K562 (cell line): ENCODE measurements at regions not wholly inside any gene's neighbourhood (a gene's known extent, or its start where the extent isn't known, plus 50 kb on each side); places are given as distances from the start of the nearest gene placed in this dataset.

Experiments
- ATAC-seq: fragments of 200-7000 bp; cut with Tn5 transposase; 3 replicates; pipeline ENCODE4 v1.9.1; 2020; ENCODE audit warnings: moderate library complexity
- BruUV-seq: library from RNA; stranded (reverse); fragments of 400-500 nt; replicated peaks from 2 replicates; lab custom pipeline; 2021; lab: Mats Ljungman, UMichigan
- CTCF ChIA-PET: fragments of 300-600 bp; formaldehyde crosslinking; extraction: SDS; loops from one replicate; lab custom pipeline; 2021; ENCODE audit warnings: low intra/inter-chr PET ratio; lab: Yijun Ruan, JAX
- POLR2A ChIA-PET: fragments of 300-600, 350-650 bp; sonication (Branson Sonifier 250); formaldehyde crosslinking; extraction: SDS; loops from one replicate; lab custom pipeline; 2021; ENCODE audit warnings: antibody characterized with exemption, inconsistent platforms; lab: Yijun Ruan, JAX
- DNase-seq, 4 experiments: peaks; one replicate each; pipeline versions ENCODE4 v3.0.0 to v3.0.0-alpha.2; 2011 to 2018; ENCODE audit warnings: low spot score in 3 of 4, mixed read lengths in 3 of 4; ENCODE audit errors: extremely low read depth in 1 of 4
- FAIRE-seq: peaks from 2 replicates; lab custom pipeline; 2011; peaks lifted over from hg19 to GRCh38; lab: Jason Lieb, UNC
- H2AFZ ChIP-seq: 2 replicates; pipeline ENCODE4 v1.6.0; 2011; ENCODE audit warnings: low read depth, low read length, control low read depth, inconsistent platforms
- H3K27ac ChIP-seq: fragments of 200-600 bp; 3 replicates; pipeline ENCODE4 v1.8.0; 2011; ENCODE audit warnings: low read depth, mild to moderate bottlenecking, control low read depth, inconsistent platforms, low read length, moderate library complexity, mixed read lengths; ENCODE audit errors: extremely low read depth
- H3K27me3 ChIP-seq, 2 experiments: fragments of 300-600 bp in 1 of 2; 2 replicates in 1 of 2; 3 replicates in 1 of 2; pipeline versions ENCODE4 v1.6.0 to v1.8.0; 2011; ENCODE audit warnings: inconsistent platforms in 2 of 2, low read length in 2 of 2, mild to moderate bottlenecking in 1 of 2, mixed read lengths in 1 of 2, moderate library complexity in 1 of 2; ENCODE audit not compliant: control insufficient read depth in 2 of 2, insufficient read depth in 2 of 2
- H3K36me3 ChIP-seq: fragments of 300-600 bp; 3 replicates; pipeline ENCODE4 v1.8.0; 2011; ENCODE audit warnings: mild to moderate bottlenecking, low read length, inconsistent platforms; ENCODE audit not compliant: control insufficient read depth, insufficient read depth
- H3K4me1 ChIP-seq, 2 experiments: fragments of 200-600 bp in 1 of 2; replicated peaks in 1 of 2; 2 replicates in 1 of 2; 3 replicates in 1 of 2; pipeline versions ENCODE4 v1.5.1 to v1.8.0; 2011; ENCODE audit warnings: inconsistent platforms in 2 of 2, low read length in 2 of 2, mild to moderate bottlenecking in 1 of 2, mixed read lengths in 1 of 2, moderate library complexity in 1 of 2; ENCODE audit not compliant: control insufficient read depth in 2 of 2, insufficient read depth in 2 of 2
- H3K4me2 ChIP-seq: 2 replicates; pipeline ENCODE4 v1.6.1; 2011; ENCODE audit warnings: low read length, control low read depth, inconsistent platforms, mixed read lengths; ENCODE audit not compliant: insufficient read depth
- H3K4me3 ChIP-seq: fragments of 200-600 bp; sonication (generic), shearing (Covaris generic); 2 replicates; pipeline ENCODE4 v1.5.1; 2016; ENCODE audit warnings: control low read depth, inconsistent platforms
- H3K79me2 ChIP-seq: fragments of 200-600 bp; 3 replicates; pipeline ENCODE4 v1.8.0; 2011; ENCODE audit warnings: low read length, inconsistent platforms; ENCODE audit not compliant: control insufficient read depth, insufficient read depth
- H3K9ac ChIP-seq, 2 experiments: 2 replicates each; pipeline versions ENCODE4 v1.6.0 to v1.6.1; 2011; ENCODE audit warnings: low read depth in 2 of 2, low read length in 2 of 2, control low read depth in 1 of 2, inconsistent platforms in 1 of 2, mild to moderate bottlenecking in 1 of 2, mixed read lengths in 1 of 2; ENCODE audit not compliant: insufficient read depth in 1 of 2
- H3K9me1 ChIP-seq: one replicate; pipeline ENCODE4 v1.6.0; 2011; ENCODE audit warnings: inconsistent platforms, mild to moderate bottlenecking, low read length, moderate library complexity; ENCODE audit not compliant: control insufficient read depth, insufficient read depth
- H3K9me3 ChIP-seq: replicated peaks from 2 replicates; pipeline ENCODE4 v1.5.1; 2011; ENCODE audit warnings: low read depth, low read length, inconsistent platforms; ENCODE audit not compliant: control insufficient read depth, insufficient read depth
- H4K20me1 ChIP-seq: replicated peaks from 2 replicates; pipeline ENCODE4 v1.6.1; 2011; ENCODE audit warnings: low read length, inconsistent platforms, mixed read lengths; ENCODE audit not compliant: control insufficient read depth, insufficient read depth
- ARHGAP35 ChIP-seq: fragments of 450-650 bp; IDR thresholded peaks from 2 replicates; pipeline ENCODE4 v1.6.1; 2018; ENCODE audit not compliant: partially characterized antibody
- HDGF ChIP-seq: fragments of 450-650 bp; IDR thresholded peaks from 2 replicates; pipeline ENCODE4 v1.6.1; 2016
- KLF1 ChIP-seq: fragments of 450-650 bp; IDR thresholded peaks from 2 replicates; pipeline ENCODE4 v1.6.1; 2016; ENCODE audit warnings: missing genetic modification characterization, missing compliant biosample characterization
- NCOA1 ChIP-seq: fragments of 450-650 bp; IDR thresholded peaks from 2 replicates; pipeline ENCODE4 v1.6.1; 2016; ENCODE audit warnings: low read depth
- SUPT5H ChIP-seq: fragments of 450-650 bp; IDR thresholded peaks from 2 replicates; pipeline ENCODE4 v1.6.1; 2016
- TOE1 ChIP-seq, 2 experiments: fragments of 450-650 bp in 1 of 2; sonication (generic) in 1 of 2; formaldehyde crosslinking in 1 of 2; IDR thresholded peaks; 2 replicates each; pipeline versions ENCODE4 v1.7.1 to v1.8.0; 2016 to 2022; ENCODE audit warnings: borderline replicate concordance in 2 of 2, mild to moderate bottlenecking in 2 of 2, antibody characterized with exemption in 1 of 2, inconsistent platforms in 1 of 2, low read depth in 1 of 2, missing genetic modification reagents in 1 of 2, moderate library complexity in 1 of 2
- ZHX1 ChIP-seq: fragments of 150-350 bp; conservative IDR thresholded peaks from 2 replicates; pipeline ENCODE4 v1.6.1; 2014; ENCODE audit warnings: low read length
- ZNF146 ChIP-seq: IDR thresholded peaks from one replicate; pipeline ENCODE4 v1.6.1; 2018; ENCODE audit warnings: missing compliant biosample characterization; ENCODE audit not compliant: unreplicated experiment
- ZNF316 ChIP-seq: fragments of 450-650 bp; IDR thresholded peaks from 2 replicates; pipeline ENCODE4 v1.6.1; 2016
- ZNF830 ChIP-seq: fragments of 250-450 bp; sonication (Bioruptor Pico); IDR thresholded peaks from 2 replicates; pipeline ENCODE4 v1.5.0; 2021; ENCODE audit warnings: mild to moderate bottlenecking
- ZZZ3 ChIP-seq: fragments of 450-650 bp; IDR thresholded peaks from 2 replicates; pipeline ENCODE4 v1.6.1; 2016; ENCODE audit warnings: antibody characterized with exemption, mild to moderate bottlenecking, moderate library complexity
- WGBS: fragments of 100-300 bp; shearing (Covaris generic); methylation state at CpG from one replicate; pipeline ENCODE4 v1.1.6; 2016; ENCODE audit warnings: low coverage, mixed read lengths; ENCODE audit not compliant: insufficient coverage; ENCODE audit errors: missing lambda C conversion rate; 5-methylcytosine and 5-hydroxymethylcytosine counted together
- in situ Hi-C: fragments of 300-500 bp; cut with MboI; formaldehyde crosslinking; loops from 4 replicates; pipeline ENCODE4 v1.15.0; 2018; ENCODE audit warnings: inconsistent platforms, mixed read lengths
- intact Hi-C: fragments of 100-400 bp; cut with micrococcal nuclease; formaldehyde crosslinking; loops from 2 replicates; pipeline ENCODE4 v1.14.2; 2022
- TF ChIP-seq, protein P1 (sequence below): IDR thresholded peaks from 2 replicates; pipeline ENCODE4 v1.6.1; 2016; ENCODE audit warnings: missing genetic modification characterization, missing compliant biosample characterization

- DNase-seq (no peak), ATAC-seq (no peak), FAIRE-seq (no peak)
- no peak overlapping the region for H3K4me2 ChIP-seq
- H3K4me1 ChIP-seq = 0 out of 5 replicates have a peak, but pooled peaks cover 0 to 3% of the 10 kb centered on the region in 2 experiments
- POLR2A ChIA-PET = no interaction called here
- CTCF ChIA-PET = no interaction called here
- no peaks in the 10 kb centered on the region; the same call in 1 of the 2 replicates for H3K9me3 ChIP-seq
- intact Hi-C loops = no loop called here
- WGBS = 0% methylated on average over 1 of the region's 2 CpGs
- H4K20me1 ChIP-seq = no peaks in the 10 kb centered on the region
- no peaks in the 10 kb centered on the region for H3K36me3 ChIP-seq
- no TSS peak for BruUV-seq
- H3K79me2 ChIP-seq = no peaks in the 10 kb centered on the region
- H3K27ac ChIP-seq = no peak overlapping the region
- H2AFZ ChIP-seq = no peak overlapping the region
- no peak overlapping the region for H3K9ac ChIP-seq
- no peak for TF ChIP-seq NCOA1
- no peak for TF ChIP-seq ARHGAP35
- no peak for TF ChIP-seq KLF1 (tag)
- TF ChIP-seq HDGF = no peak
- TF ChIP-seq ZZZ3 = no peak
- TF ChIP-seq ZNF830 (CRISPR knock-in tag) = no peak
- TF ChIP-seq ZNF146 = no peak
- no peaks in the 10 kb centered on the region for H3K27me3 ChIP-seq
- in situ Hi-C loops = no loop called here
- no peak overlapping the region for H3K4me3 ChIP-seq
- no peaks in the 10 kb centered on the region for H3K9me1 ChIP-seq
Observed at GRCh38 chr2:57804971-57805370, 241.6 kb upstream of the VRK2 start.

DNA sequence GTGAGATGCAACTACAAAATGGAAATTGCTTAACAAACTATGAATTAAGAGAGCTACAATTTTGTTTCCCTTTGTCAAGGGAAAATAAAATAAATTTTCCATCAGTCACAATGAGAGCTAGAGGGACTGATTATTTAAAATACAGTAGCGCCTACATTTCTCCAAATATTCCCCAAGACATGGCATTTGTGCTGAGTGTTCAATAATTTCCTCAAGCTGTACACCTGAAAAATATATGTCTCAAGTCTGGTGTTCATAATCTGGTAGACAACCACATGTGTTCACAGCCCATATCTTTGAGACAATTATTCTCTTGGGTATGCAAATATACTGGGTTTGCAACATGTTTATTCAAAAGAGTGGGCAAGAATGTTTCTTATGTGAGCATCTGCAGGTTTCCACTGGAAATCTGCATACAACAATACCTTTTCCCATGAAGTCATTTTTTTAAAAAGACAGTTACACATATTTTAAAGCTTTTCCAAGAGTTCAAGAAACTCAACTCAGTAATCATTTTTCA, 240.1 kb upstream of the VRK2 start:
- in situ Hi-C loops (no loop called here), intact Hi-C loops (no loop called here)
- no peak overlapping the region for H2AFZ ChIP-seq
- no peaks in the 10 kb centered on the region for H3K36me3 ChIP-seq
- BruUV-seq = no TSS peak
- ATAC-seq (no peak), DNase-seq (no peak), FAIRE-seq (no peak)
- no peak overlapping the region for H3K4me2 ChIP-seq
- ChIA-PET CTCF (no interaction called here), POLR2A (interaction anchor here (0.6 kb wide), 1 partner anchor 994 kb away, joined by 3 read pairs; no protein-coding TSS in a partner anchor)
- H3K27ac ChIP-seq = no peak overlapping the region
- no peaks in the 10 kb centered on the region for H3K27me3 ChIP-seq
- no peaks in the 10 kb centered on the region for H3K9me1 ChIP-seq
- 0% methylated on average over 1 of the region's 1 CpG for WGBS
- H3K9me3 ChIP-seq = no peaks in the 10 kb centered on the region; the same call in 1 of the 2 replicates
- H3K79me2 ChIP-seq = no peaks in the 10 kb centered on the region
- no peaks in the 10 kb centered on the region for H4K20me1 ChIP-seq
- 0 out of 5 replicates have a peak, but pooled peaks cover 0 to 3% of the 10 kb centered on the region in 2 experiments for H3K4me1 ChIP-seq
- no peak overlapping the region for H3K9ac ChIP-seq
- no peak overlapping the region for H3K4me3 ChIP-seq
- TF ChIP-seq SUPT5H = no peak
- TF ChIP-seq TOE1 (IDR thresholded peaks at IDR 0.05; ENCODE audit: borderline replicate concordance) = no peak
- no peak for TF ChIP-seq TOE1 (CRISPR knock-in tag; IDR thresholded peaks at IDR 0.05; ENCODE audit: borderline replicate concordance, low read depth)
- TF ChIP-seq ZNF316 = 0 out of 2 replicates have a peak, but pooled peaks have one; percentile 37
- TF ChIP-seq ZHX1 = no peak
- TF ChIP-seq, protein P1, sequence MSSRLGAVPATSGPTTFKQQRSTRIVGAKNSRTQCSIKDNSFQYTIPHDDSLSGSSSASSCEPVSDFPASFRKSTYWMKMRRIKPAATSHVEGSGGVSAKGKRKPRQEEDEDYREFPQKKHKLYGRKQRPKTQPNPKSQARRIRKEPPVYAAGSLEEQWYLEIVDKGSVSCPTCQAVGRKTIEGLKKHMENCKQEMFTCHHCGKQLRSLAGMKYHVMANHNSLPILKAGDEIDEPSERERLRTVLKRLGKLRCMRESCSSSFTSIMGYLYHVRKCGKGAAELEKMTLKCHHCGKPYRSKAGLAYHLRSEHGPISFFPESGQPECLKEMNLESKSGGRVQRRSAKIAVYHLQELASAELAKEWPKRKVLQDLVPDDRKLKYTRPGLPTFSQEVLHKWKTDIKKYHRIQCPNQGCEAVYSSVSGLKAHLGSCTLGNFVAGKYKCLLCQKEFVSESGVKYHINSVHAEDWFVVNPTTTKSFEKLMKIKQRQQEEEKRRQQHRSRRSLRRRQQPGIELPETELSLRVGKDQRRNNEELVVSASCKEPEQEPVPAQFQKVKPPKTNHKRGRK (tag) = no peak
